Activated T-helper 1 cell treated with anti-CD3 and anti-CD28 coated beads, Interleukin-12 subunit alpha, Interleukin-12 subunit beta, Interleukin-2, Interleukin-4 antibody, amounts not matched to agents 30 ng/mL and 10 ng/mL and 1 ng/mL, durations not matched to agents 14 hours and 24 hours and 36 hours (primary cell): ENCODE measurements at regions not wholly inside any gene's neighbourhood (a gene's known extent, or its start where the extent isn't known, plus 50 kb on each side); places are given as distances from the start of the nearest gene placed in this dataset.

ENCODE experiments used
- DNase-seq: peaks from one replicate; pipeline ENCODE4 v3.0.0; 2021; ENCODE audit warnings: low spot score
- H3K27ac Mint-ChIP-seq: one replicate; pipeline ENCODE4 v1.8.0; 2021; ENCODE audit warnings: mild to moderate bottlenecking, mixed read lengths
- H3K27me3 Mint-ChIP-seq: one replicate; pipeline ENCODE4 v1.8.0; 2022; ENCODE audit warnings: mild to moderate bottlenecking, moderate library complexity, mixed read lengths; ENCODE audit not compliant: insufficient read depth
- H3K36me3 Mint-ChIP-seq: one replicate; pipeline ENCODE4 v1.8.0; 2021; ENCODE audit warnings: low read depth, mixed read lengths
- H3K4me1 Mint-ChIP-seq: one replicate; pipeline ENCODE4 v1.8.0; 2021; ENCODE audit warnings: low read depth, mixed read lengths
- H3K4me3 Mint-ChIP-seq: one replicate; pipeline ENCODE4 v1.8.0; 2021; ENCODE audit warnings: mild to moderate bottlenecking, moderate library complexity, mixed read lengths
- H3K9me3 Mint-ChIP-seq: one replicate; pipeline ENCODE4 v1.8.0; 2021; ENCODE audit warnings: mixed read lengths
- intact Hi-C: fragments of 100-400 bp; cut with micrococcal nuclease; formaldehyde crosslinking; loops from one replicate; pipeline ENCODE4 v1.15.1; 2024

DNA sequence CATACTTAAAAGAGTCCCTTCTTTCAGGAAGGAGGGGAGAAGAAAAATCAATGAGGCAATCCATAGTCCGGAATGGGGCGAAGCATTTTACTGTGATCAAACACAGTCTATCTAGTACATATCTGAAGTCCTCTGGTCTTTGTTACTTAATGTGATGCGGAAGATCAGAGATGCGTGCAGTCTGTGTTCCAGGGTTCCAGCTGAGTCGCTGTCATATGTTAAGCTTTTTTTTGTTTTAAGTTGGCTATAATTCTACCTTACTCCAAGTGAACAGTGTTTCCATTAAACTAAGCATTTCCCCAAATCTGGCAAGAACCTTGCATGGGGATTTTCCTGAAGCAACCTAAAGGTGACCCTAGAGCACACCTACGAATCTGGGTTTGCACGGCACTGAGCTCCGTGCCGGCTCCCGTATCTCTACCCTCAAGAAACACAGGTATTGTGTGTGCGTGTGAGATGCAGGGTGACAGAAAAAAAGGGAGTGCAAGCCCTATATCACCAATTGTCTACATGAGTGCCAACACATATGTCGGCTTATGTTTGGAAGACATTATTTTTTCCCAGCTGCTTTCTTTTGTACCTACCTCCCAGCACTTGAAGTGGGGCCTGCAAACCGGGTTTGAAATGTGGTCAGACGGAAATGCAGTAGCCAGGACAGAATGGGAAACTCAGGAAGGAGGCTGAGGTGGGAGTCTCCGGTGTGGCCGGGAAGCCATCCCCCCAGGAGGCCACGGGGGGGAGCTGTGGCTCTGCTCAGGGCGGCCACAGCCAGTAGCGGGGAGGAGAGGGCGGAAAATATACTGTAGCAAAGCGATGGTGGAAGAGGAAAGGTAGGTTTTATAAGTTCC, 435.8 kb upstream of the MGMT start:
- no peak overlapping the region for H3K27ac Mint-ChIP-seq
- no peaks in the 10 kb centered on the region for H3K36me3 Mint-ChIP-seq
- DNase-seq, result peak; percentile 23
- intact Hi-C loops, result loop anchor here (5.0 to 10.0 kb wide), 4 partner anchors 434 to 941 kb away; partner anchors contain the start of gene MGMT
- no peaks in the 10 kb centered on the region for H3K9me3 Mint-ChIP-seq
- peaks cover 13% of the 10 kb centered on the region for H3K4me1 Mint-ChIP-seq
- H3K27me3 Mint-ChIP-seq, result peaks cover 20% of the 10 kb centered on the region
- no peak overlapping the region for H3K4me3 Mint-ChIP-seq

DNA sequence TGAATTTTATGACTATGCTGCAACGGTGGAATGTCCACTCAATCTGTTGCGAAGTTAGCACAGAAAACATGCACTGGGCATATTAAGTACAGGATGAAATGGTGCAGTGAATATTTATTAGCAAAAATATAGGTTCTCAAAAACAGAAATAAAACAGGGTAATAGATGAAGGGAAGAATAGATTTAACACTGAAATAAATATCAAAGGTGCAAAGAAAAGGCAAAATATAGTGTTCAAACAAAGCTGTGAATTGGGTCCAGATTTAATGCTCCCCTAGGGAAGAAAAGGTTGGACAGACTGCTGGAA, 435.2 kb upstream of the MGMT start:
- Mint-ChIP-seq H3K4me3 (no peak overlapping the region), H3K9me3 (no peaks in the 10 kb centered on the region), H3K27me3 (peaks cover 20% of the 10 kb centered on the region), H3K36me3 (no peaks in the 10 kb centered on the region), H3K4me1 (peaks cover 19% of the 10 kb centered on the region), H3K27ac (no peak overlapping the region)
- DNase-seq, result no peak
- intact Hi-C loops, result loop anchor here (2.0 to 10.0 kb wide), 5 partner anchors 433 to 1095 kb away; partner anchors contain the start of gene MGMT

DNA sequence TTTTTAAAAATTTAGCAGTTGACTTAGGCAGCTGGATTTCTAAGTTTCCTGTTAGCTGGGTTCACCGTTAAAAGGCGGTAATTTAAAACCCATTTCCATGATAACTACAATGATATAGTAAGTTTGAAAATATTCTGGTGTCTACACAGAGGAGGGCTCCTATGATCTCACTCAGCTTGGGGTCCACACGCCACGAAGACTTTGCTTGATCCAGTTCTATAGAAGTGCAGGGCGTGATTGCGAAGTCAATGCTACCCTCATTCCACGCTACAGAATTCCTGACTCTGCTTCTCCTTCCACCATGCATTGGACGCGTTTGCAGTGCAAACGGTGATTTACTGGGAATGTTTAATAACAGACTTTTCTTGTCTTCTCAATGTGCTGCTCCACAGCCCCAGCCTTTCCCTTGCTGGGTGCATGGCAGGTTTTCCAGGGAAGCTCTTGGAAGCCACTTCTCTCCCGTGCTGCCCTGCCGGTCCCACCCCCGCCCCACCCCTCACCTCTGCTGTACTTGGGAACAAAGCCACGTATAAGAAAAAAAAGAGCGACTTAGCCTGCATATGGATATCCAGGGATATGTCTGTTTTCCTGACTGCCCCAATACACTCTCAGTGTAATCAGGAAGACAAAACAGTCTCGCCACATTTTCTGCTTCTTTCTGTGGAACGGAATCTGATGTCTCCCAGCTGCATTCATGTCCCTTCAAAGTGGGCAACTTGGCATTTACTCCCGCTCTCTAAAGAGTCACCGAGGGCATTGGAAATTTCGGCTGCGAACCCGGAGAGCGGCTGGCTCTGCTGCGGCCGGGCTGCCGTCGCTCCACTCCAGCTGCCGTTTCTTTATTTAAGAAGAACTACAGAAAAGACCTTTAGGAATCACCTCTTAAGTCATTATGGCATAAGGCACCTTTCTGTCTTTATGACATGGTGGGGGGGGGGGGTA, 434.4 kb upstream of the MGMT start:
- peaks cover 25% of the 10 kb centered on the region for H3K4me1 Mint-ChIP-seq
- H3K27me3 Mint-ChIP-seq, result peaks cover 20% of the 10 kb centered on the region
- H3K4me3 Mint-ChIP-seq, result no peak overlapping the region

DNA sequence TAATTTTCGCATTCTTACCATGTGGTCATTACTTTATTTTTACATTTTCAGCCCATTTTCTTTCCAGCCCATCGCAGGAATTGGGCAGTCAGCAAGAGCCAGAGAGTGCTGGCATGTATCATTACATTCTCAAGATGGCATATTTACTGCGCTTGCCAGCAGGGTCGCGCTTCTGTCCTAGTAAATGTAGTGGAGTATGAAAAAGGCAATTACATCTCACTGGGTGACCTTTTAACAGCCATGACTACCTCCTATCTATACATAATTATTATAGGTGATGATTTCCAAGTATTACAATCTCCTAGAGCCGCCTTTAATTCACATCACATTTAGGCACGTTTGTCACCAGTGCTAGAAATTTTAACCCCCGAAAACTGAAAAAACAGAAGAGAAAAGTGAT, 433.7 kb upstream of the MGMT start:
- Mint-ChIP-seq H3K27ac (no peak overlapping the region), H3K27me3 (peaks cover 20% of the 10 kb centered on the region), H3K4me3 (no peak overlapping the region), H3K4me1 (peaks cover 25% of the 10 kb centered on the region), H3K9me3 (no peaks in the 10 kb centered on the region), H3K36me3 (no peaks in the 10 kb centered on the region)
- no peak for DNase-seq
- intact Hi-C loops, result loop anchor here (2.0 to 10.0 kb wide), 5 partner anchors 431 to 1093 kb away; partner anchors contain the start of gene MGMT

More for the DNA sequence above, 434.4 kb upstream of the MGMT start:
- no peak for DNase-seq
- intact Hi-C loops, result loop anchor here (2.0 to 10.0 kb wide), 5 partner anchors 432 to 1094 kb away; partner anchors contain the start of gene MGMT
- Mint-ChIP-seq H3K36me3 (no peaks in the 10 kb centered on the region), H3K27ac (peak overlapping the region; percentile 26), H3K9me3 (no peaks in the 10 kb centered on the region)

DNA sequence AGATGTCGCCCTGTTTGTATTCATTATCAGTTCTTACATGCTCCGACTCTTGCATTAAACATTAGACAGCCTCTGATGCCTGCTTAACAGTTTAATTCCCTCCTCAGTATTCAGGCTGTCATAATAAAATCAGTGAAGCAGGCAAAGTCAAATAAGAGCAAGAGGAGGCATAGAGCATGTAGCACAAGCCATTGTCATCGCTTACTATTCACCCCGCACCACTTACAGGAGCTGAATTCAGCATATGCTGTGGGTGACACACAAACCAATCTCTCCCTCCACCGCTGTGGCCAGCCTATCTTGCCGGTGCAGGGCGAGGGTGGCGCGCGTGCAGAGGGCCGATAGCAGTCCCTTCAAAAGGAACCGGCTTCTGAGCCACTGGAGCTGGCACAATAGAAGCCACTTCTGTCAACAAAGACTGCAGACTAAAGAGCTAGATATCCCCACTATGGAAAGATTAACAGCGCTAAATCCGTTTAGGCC, 433.2 kb upstream of the MGMT start:
- intact Hi-C loops, result loop anchor here (2.0 to 10.0 kb wide), 5 partner anchors 431 to 1093 kb away; partner anchors contain the start of gene MGMT
- H3K27ac Mint-ChIP-seq, result no peak overlapping the region
- H3K9me3 Mint-ChIP-seq, result no peaks in the 10 kb centered on the region
- peaks cover 20% of the 10 kb centered on the region for H3K27me3 Mint-ChIP-seq
- peaks cover 25% of the 10 kb centered on the region for H3K4me1 Mint-ChIP-seq
- H3K36me3 Mint-ChIP-seq, result no peaks in the 10 kb centered on the region
- no peak for DNase-seq
- H3K4me3 Mint-ChIP-seq, result no peak overlapping the region

DNA sequence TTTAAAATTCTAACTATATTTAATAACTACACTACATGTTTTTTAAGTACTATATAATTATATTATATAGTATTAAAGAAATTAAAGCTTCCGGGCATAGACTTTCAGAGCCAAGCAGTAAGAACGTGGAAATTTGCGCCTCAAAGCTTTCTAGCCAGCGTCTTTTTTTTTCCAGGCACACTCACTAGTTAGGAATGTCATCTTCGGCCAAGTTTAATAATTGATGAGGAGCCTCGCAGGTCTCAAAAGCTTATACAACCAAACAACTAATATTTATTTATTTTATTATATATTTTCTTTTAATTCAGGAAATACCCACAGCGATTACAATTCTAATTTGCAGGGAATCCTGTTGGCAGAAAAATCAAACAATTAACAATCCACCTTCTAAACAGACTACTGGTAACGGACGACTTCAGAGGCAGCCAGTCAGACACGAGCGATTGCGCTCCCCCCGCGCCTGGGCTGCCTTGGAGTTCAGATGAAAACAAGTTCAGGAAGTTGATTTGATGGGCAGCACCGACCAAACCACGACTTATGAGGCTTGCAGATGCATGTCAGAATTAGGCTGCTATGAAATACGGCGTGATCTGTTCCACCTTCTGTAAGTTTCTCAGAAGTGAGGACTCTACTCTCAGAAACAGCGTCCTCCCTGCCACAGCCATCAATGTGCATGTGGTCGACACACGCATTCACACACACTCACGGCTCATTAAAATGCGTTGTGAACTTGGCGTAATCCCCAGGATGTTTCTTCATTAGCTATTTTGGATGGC, 431.8 kb upstream of the MGMT start:
- intact Hi-C loops, result loop anchor here (10.0 kb wide), 2 partner anchors 430 to 830 kb away; partner anchors contain the start of gene MGMT
- H3K27me3 Mint-ChIP-seq, result peaks cover 22% of the 10 kb centered on the region

DNA sequence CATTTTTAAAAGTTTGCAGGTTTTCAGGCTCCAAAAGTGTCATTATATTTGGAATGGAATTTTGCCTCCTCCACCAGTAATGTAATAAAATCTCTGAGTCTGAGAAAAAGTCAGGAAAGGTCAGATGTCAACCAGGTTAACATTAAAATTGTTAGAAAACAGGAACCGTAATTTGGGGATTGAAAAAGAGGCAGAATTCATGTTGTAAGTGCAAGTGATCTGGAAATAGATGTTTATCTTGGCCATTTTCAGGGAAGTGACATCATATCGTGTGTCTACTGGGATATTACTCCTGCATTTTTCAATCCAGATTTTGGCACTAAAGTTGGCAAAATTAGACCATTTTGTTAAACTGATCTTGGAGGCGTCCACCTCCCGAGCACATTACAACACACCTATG, 428.5 kb upstream of the MGMT start:
- no peaks in the 10 kb centered on the region for H3K36me3 Mint-ChIP-seq
- peaks cover 34% of the 10 kb centered on the region for H3K4me1 Mint-ChIP-seq

More for the DNA sequence above, 431.8 kb upstream of the MGMT start:
- Mint-ChIP-seq H3K9me3 (no peaks in the 10 kb centered on the region), H3K36me3 (no peaks in the 10 kb centered on the region), H3K4me3 (peak overlapping the region; percentile 48), H3K4me1 (peaks cover 25% of the 10 kb centered on the region), H3K27ac (peak overlapping the region; percentile 45)
- DNase-seq, result peak; percentile 42

DNA sequence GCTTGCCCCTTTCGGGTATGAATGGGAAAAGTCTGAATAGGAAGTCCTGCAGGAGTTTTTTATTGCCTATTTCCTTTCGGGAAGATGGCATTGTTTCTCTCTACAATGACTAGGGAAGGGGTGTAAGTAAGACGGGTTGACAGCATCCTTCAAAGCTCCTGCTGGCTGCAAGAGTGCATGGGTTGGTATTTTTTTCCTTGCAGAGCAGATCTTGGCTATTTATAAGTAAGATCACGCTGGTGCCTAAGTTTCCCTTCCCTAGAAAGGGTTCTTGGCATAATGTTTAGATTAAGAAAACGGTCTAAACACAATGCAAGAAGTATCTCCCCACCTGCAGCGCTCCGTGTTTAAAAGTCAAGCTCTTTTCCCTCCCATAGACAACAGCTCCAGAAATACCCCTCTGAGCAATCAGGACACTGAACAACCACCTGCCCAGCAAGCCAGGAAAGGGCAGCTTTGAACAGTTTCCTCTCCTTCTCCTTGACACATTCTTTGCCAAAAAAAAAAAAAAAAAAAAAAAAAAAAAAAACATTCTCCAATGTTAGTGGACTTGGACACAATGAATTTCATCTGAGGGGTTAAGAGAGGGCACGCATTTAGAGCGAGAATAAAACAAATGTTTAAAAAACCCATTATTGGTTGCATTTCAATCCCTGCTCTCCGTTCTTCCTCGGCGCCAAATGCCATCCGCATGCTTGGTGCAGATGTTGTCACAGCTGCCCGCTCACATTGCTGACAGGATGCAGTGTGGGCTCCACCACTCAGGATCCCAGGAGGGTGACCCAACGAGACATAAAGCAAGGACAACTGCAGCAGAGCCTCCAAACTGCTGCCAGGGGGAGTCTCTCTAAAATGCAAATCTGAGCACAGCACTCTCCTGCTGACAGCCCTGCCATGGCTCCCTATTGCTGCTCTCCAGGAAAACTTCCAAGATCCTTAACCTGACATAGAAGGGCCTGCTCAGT, 427.4 kb upstream of the MGMT start:
- Mint-ChIP-seq H3K36me3 (no peaks in the 10 kb centered on the region), H3K4me1 (peaks cover 34% of the 10 kb centered on the region), H3K9me3 (no peaks in the 10 kb centered on the region), H3K4me3 (no peak overlapping the region), H3K27ac (no peak overlapping the region), H3K27me3 (peaks cover 15% of the 10 kb centered on the region)
- no peak for DNase-seq
- intact Hi-C loops, result loop anchor here (10.0 kb wide), 2 partner anchors 425 to 825 kb away; partner anchors contain the start of gene MGMT

More for the DNA sequence above, 428.5 kb upstream of the MGMT start:
- H3K27ac Mint-ChIP-seq, result no peak overlapping the region
- H3K9me3 Mint-ChIP-seq, result no peaks in the 10 kb centered on the region
- intact Hi-C loops, result loop anchor here (10.0 kb wide), 2 partner anchors 426 to 826 kb away; partner anchors contain the start of gene MGMT
- peaks cover 17% of the 10 kb centered on the region for H3K27me3 Mint-ChIP-seq
- no peak overlapping the region for H3K4me3 Mint-ChIP-seq
- no peak for DNase-seq

DNA sequence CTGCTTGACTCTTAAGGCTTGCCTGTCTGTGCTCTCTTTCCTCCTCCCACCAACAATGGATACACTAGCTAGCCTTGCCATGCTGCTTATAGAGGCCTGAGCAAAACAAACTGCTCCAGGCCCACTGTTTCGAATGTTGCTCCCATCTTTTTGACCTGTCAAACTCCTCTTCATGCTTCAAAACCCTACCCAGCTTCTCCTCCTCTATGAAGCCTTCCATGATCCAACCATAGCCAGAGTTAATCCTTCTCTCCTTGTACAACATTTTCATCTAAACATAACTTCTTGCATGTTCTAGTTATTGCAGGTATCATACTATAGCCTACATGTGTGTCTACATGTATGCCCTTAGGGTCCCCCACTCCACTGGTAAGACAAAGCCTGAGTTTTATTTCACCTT, 426.7 kb upstream of the MGMT start:
- no peak for DNase-seq
- no peaks in the 10 kb centered on the region for H3K36me3 Mint-ChIP-seq
- no peak overlapping the region for H3K4me3 Mint-ChIP-seq
- H3K27me3 Mint-ChIP-seq, result peaks cover 14% of the 10 kb centered on the region
- no peaks in the 10 kb centered on the region for H3K9me3 Mint-ChIP-seq
- peaks cover 30% of the 10 kb centered on the region for H3K4me1 Mint-ChIP-seq
- no peak overlapping the region for H3K27ac Mint-ChIP-seq
- intact Hi-C loops, result no loop called here

DNA sequence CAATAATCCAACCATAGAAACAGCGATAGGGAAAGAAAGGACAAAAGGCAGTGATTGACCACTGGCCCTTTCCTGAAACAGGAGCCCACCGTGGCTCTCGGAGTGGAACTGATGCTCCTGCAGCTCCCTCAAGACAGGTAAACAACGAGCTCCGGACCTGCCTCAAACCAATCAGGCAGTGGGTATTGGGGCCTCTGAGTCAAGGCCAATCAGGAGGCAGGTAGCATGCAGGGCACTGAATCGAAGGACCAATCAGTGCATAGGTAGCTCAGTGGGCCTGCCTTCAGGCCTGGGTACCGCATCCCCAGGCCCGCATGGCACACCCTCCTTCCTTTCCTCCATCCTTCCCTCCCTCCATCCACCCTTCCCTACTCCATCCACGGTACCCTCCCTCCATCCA, 425.1 kb upstream of the MGMT start:
- intact Hi-C loops, result no loop called here
- H3K27me3 Mint-ChIP-seq, result peaks cover 17% of the 10 kb centered on the region
- DNase-seq, result no peak
- H3K4me1 Mint-ChIP-seq, result peaks cover 14% of the 10 kb centered on the region
- no peaks in the 10 kb centered on the region for H3K36me3 Mint-ChIP-seq
- no peaks in the 10 kb centered on the region for H3K9me3 Mint-ChIP-seq
- H3K4me3 Mint-ChIP-seq, result no peak overlapping the region
- H3K27ac Mint-ChIP-seq, result no peak overlapping the region
